GM23248 (cell line): ENCODE measurements at regions not wholly inside any gene's neighbourhood (a gene's known extent, or its start where the extent isn't known, plus 50 kb on each side); places are given as distances from the start of the nearest gene placed in this dataset.
A peak's percentile ranks its signal among the peaks of the same experiment; 100 is the strongest.
"Not testable (repeated sequence)": the region's sequence is repeated elsewhere in the genome, so short reads cannot be mapped to it uniquely, and the experiment has no call there.

ENCODE experiments used
- DNase-seq: peaks from one replicate; pipeline ENCODE4 v3.0.0-alpha.2; 2015
- H2AFZ ChIP-seq: fragments of 200-600 bp; sonication (generic); 2 replicates; pipeline ENCODE4 v1.6.1; 2016; ENCODE audit warnings: antibody characterized with exemption
- H3F3A ChIP-seq: fragments of 200-600 bp; sonication (generic); 2 replicates; pipeline ENCODE4 v1.6.1; 2016; ENCODE audit warnings: mild to moderate bottlenecking, antibody characterized with exemption, mixed run types; ENCODE audit not compliant: insufficient read depth
- H3K27ac ChIP-seq: fragments of 200-600 bp; sonication (generic); 2 replicates; pipeline ENCODE4 v1.5.1; 2016; ENCODE audit warnings: mild to moderate bottlenecking
- H3K27me3 ChIP-seq: fragments of 200-600 bp; sonication (generic); replicated peaks from 2 replicates; pipeline ENCODE4 v1.6.1; 2016; ENCODE audit warnings: mild to moderate bottlenecking; ENCODE audit not compliant: insufficient read depth
- H3K36me3 ChIP-seq: fragments of 200-600 bp; sonication (generic); 2 replicates; pipeline ENCODE4 v1.6.1; 2016; ENCODE audit warnings: low read depth, mild to moderate bottlenecking
- H3K4me1 ChIP-seq: fragments of 200-600 bp; sonication (generic); 2 replicates; pipeline ENCODE4 v1.6.1; 2016; ENCODE audit warnings: mild to moderate bottlenecking; ENCODE audit not compliant: insufficient read depth
- H3K4me2 ChIP-seq: fragments of 200-600 bp; sonication (generic); one replicate; pipeline ENCODE4 v1.6.1; 2016; ENCODE audit warnings: mild to moderate bottlenecking; ENCODE audit not compliant: unreplicated experiment
- H3K4me3 ChIP-seq: fragments of 200-600 bp; sonication (generic); 2 replicates; pipeline ENCODE4 v1.5.1; 2016; ENCODE audit warnings: mild to moderate bottlenecking
- H3K79me2 ChIP-seq: fragments of 200-600 bp; sonication (generic); 2 replicates; pipeline ENCODE4 v1.6.1; 2016; ENCODE audit warnings: mild to moderate bottlenecking; ENCODE audit not compliant: insufficient read depth
- H3K9ac ChIP-seq: fragments of 200-600 bp; sonication (generic); 2 replicates; pipeline ENCODE4 v1.6.1; 2016; ENCODE audit warnings: mild to moderate bottlenecking
- H3K9me2 ChIP-seq: fragments of 200-600 bp; sonication (generic); 2 replicates; pipeline ENCODE4 v1.6.1; 2016; ENCODE audit warnings: mixed run types, mild to moderate bottlenecking, moderate library complexity; ENCODE audit not compliant: insufficient read depth
- H3K9me3 ChIP-seq: fragments of 200-600 bp; sonication (generic); one replicate; pipeline ENCODE4 v1.6.1; 2017; ENCODE audit warnings: low read depth
- H4K20me1 ChIP-seq: fragments of 200-600 bp; sonication (generic); 2 replicates; pipeline ENCODE4 v1.6.0; 2016; ENCODE audit not compliant: insufficient read depth
- WGBS, 2 experiments: methylation state at CpG; one replicate each; pipeline ENCODE4 v1.1.6; 2015 to 2017; ENCODE audit warnings: low lambda C conversion rate in 2 of 2, low coverage in 1 of 2; ENCODE audit errors: missing lambda C conversion rate in 2 of 2; 5-methylcytosine and 5-hydroxymethylcytosine counted together
- in situ Hi-C: fragments of 300-500 bp; cut with MboI; formaldehyde crosslinking; loops from 2 replicates; pipeline ENCODE4 v1.15.0; 2020

GRCh38 chr1:144516172-144516571 is 54.7 kb upstream of the NBPF15 start:
- H3F3A ChIP-seq, H3K4me2 ChIP-seq, H3K27me3 ChIP-seq, H3K9me3 ChIP-seq, H2AFZ ChIP-seq, H4K20me1 ChIP-seq, H3K36me3 ChIP-seq, H3K4me1 ChIP-seq, DNase-seq, H3K9ac ChIP-seq, H3K79me2 ChIP-seq, H3K9me2 ChIP-seq, in situ Hi-C loops, H3K4me3 ChIP-seq, H3K27ac ChIP-seq: not testable (repeated sequence)
- WGBS, 2 experiments = 51 to 60% methylated on average over 3 of the region's 3 CpGs

- 21 to 22% methylated on average over 2 of the region's 2 CpGs for WGBS, 2 experiments
- H3F3A ChIP-seq, H3K4me2 ChIP-seq, H3K4me1 ChIP-seq, H3K79me2 ChIP-seq, H2AFZ ChIP-seq, H3K9me3 ChIP-seq, H3K4me3 ChIP-seq, H3K36me3 ChIP-seq, in situ Hi-C loops, H3K27ac ChIP-seq, H4K20me1 ChIP-seq, H3K27me3 ChIP-seq, H3K9ac ChIP-seq, H3K9me2 ChIP-seq: not testable (repeated sequence)
- peak; percentile 5 for DNase-seq
Observed at GRCh38 chr1:144516906-144517305, 55.4 kb upstream of the NBPF15 start.

GRCh38 chr1:144518439-144518838 is 57.0 kb upstream of the NBPF15 start:
- H3K9me2 ChIP-seq, H3K9ac ChIP-seq, H3K4me3 ChIP-seq, H3K4me2 ChIP-seq, H3K27ac ChIP-seq, H3K36me3 ChIP-seq, in situ Hi-C loops, DNase-seq, H3K79me2 ChIP-seq, H3F3A ChIP-seq, H3K9me3 ChIP-seq, H4K20me1 ChIP-seq, H3K27me3 ChIP-seq, H2AFZ ChIP-seq, H3K4me1 ChIP-seq: not testable (repeated sequence)
- 52 to 63% methylated on average over 6 to 8 of the region's 9 CpGs for WGBS, 2 experiments

GRCh38 chr1:144519528-144520189 is 58.2 kb upstream of the NBPF15 start:
- WGBS, 2 experiments = 25 to 33% methylated on average over 10 of the region's 12 CpGs
- H3K4me3 ChIP-seq, H3F3A ChIP-seq, H3K4me1 ChIP-seq, in situ Hi-C loops, H3K9me2 ChIP-seq, H3K36me3 ChIP-seq, DNase-seq, H4K20me1 ChIP-seq, H3K27me3 ChIP-seq, H3K27ac ChIP-seq, H3K4me2 ChIP-seq, H3K9me3 ChIP-seq, H3K79me2 ChIP-seq, H2AFZ ChIP-seq, H3K9ac ChIP-seq: not testable (repeated sequence)

GRCh38 chr1:144523661-144524407 is 62.4 kb upstream of the NBPF15 start:
- H3K27me3 ChIP-seq, H3K4me1 ChIP-seq, in situ Hi-C loops, H3K36me3 ChIP-seq, H3K27ac ChIP-seq, H3K79me2 ChIP-seq, H3K9me2 ChIP-seq, H4K20me1 ChIP-seq, H3K9me3 ChIP-seq, H3F3A ChIP-seq: not testable (repeated sequence)
- peak; percentile 43 for DNase-seq
- H2AFZ ChIP-seq = peak overlapping the region; percentile 78
- H3K4me3 ChIP-seq = peak overlapping the region; percentile 65
- peak overlapping the region; percentile 53 for H3K4me2 ChIP-seq
- peak overlapping the region; percentile 77 for H3K9ac ChIP-seq
- WGBS, 2 experiments = 4 to 10% methylated on average over 6 to 33 of the region's 33 CpGs

GRCh38 chr1:144532156-144532607 is 60.5 kb upstream of the PPIAL4F start:
- H3K9ac ChIP-seq, H2AFZ ChIP-seq, H4K20me1 ChIP-seq, H3K27me3 ChIP-seq, H3K36me3 ChIP-seq, H3K4me1 ChIP-seq, H3K9me3 ChIP-seq, in situ Hi-C loops, DNase-seq, H3K79me2 ChIP-seq, H3K27ac ChIP-seq, H3K9me2 ChIP-seq, H3K4me2 ChIP-seq, H3F3A ChIP-seq, H3K4me3 ChIP-seq: not testable (repeated sequence)
- WGBS, 2 experiments = 37 to 39% methylated on average over 9 of the region's 9 CpGs

GRCh38 chr1:144533480-144533879 is 59.2 kb upstream of the PPIAL4F start:
- H3K27me3 ChIP-seq = not testable (repeated sequence)

More at GRCh38 chr1:144533480-144533879, 59.2 kb upstream of the PPIAL4F start:
- H3K79me2 ChIP-seq, H2AFZ ChIP-seq, H3K9ac ChIP-seq, DNase-seq, H3K4me1 ChIP-seq, H3F3A ChIP-seq, H3K4me3 ChIP-seq, H3K27ac ChIP-seq, H3K4me2 ChIP-seq, H3K36me3 ChIP-seq, H3K9me2 ChIP-seq, H3K9me3 ChIP-seq, in situ Hi-C loops, H4K20me1 ChIP-seq: not testable (repeated sequence)
- 46 to 52% methylated on average over 3 of the region's 3 CpGs for WGBS, 2 experiments
